ENCODE measurements at regions not wholly inside any gene's neighbourhood (a gene's known extent, or its start where the extent isn't known, plus 50 kb on each side); places are given as distances from the start of the nearest gene placed in this dataset.

GRCh38 chrX:96244955-96245354 lies 439.7 kb upstream of the DIAPH2 start:
- H3K36me3 ChIP-seq (ENCODE audit: control insufficient read depth, insufficient read depth, low read length), result no peaks in the 10 kb centered on the region
- H3K9ac ChIP-seq (ENCODE audit: extremely low read depth, low read length, poor library complexity, severe bottlenecking), result no peak overlapping the region
- H3K36me3 Mint-ChIP-seq (ENCODE audit: low read depth), result no peaks in the 10 kb centered on the region
- H3K4me1 Mint-ChIP-seq, result no peaks in the 10 kb centered on the region
- no peaks in the 10 kb centered on the region for H3K9me3 Mint-ChIP-seq
- no peak overlapping the region for H3K27ac Mint-ChIP-seq
- no peak overlapping the region for H3K4me3 Mint-ChIP-seq
- no peaks in the 10 kb centered on the region for H3K4me1 ChIP-seq (ENCODE audit: control insufficient read depth, insufficient read depth, low read length)
- no peak for DNase-seq
- H3K27me3 Mint-ChIP-seq (ENCODE audit: insufficient read depth), result no peaks in the 10 kb centered on the region
- no peak overlapping the region for H3K4me3 ChIP-seq (ENCODE audit: low read length)
- WGBS, 2 experiments (ENCODE audit: insufficient coverage in 1 of 2, insufficient read length in 1 of 2), result 87 to 100% methylated on average over 1 to 3 of the region's 3 CpGs
- H3K9me3 ChIP-seq (ENCODE audit: control insufficient read depth, low read length), result no peaks in the 10 kb centered on the region
- H3K27me3 ChIP-seq (ENCODE audit: control insufficient read depth, insufficient read depth, low read length, poor library complexity, severe bottlenecking), result no peaks in the 10 kb centered on the region
- H3K27ac ChIP-seq (ENCODE audit: low read depth, low read length), result no peak overlapping the region
- TF ChIP-seq CTCF (conservative IDR thresholded peaks at IDR 0.05), result no peak

GRCh38 chrX:96246436-96246835 lies 438.2 kb upstream of the DIAPH2 start:
- no peaks in the 10 kb centered on the region for H3K36me3 ChIP-seq (ENCODE audit: control insufficient read depth, insufficient read depth, low read length)
- H3K36me3 Mint-ChIP-seq (ENCODE audit: low read depth), result no peaks in the 10 kb centered on the region

More at GRCh38 chrX:96246436-96246835, 438.2 kb upstream of the DIAPH2 start:
- Histone ChIP-seq H3K4me1 (ENCODE audit: control insufficient read depth, insufficient read depth, low read length) (no peaks in the 10 kb centered on the region), H3K9ac (ENCODE audit: extremely low read depth, low read length, poor library complexity, severe bottlenecking) (no peak overlapping the region), H3K9me3 (ENCODE audit: control insufficient read depth, low read length) (no peaks in the 10 kb centered on the region), H3K27ac (ENCODE audit: low read depth, low read length) (no peak overlapping the region), H3K27me3 (ENCODE audit: control insufficient read depth, insufficient read depth, low read length, poor library complexity, severe bottlenecking) (no peaks in the 10 kb centered on the region), H3K4me3 (ENCODE audit: low read length) (no peak overlapping the region)
- DNase-seq, result no peak
- Mint-ChIP-seq H3K4me3 (no peak overlapping the region), H3K4me1 (no peaks in the 10 kb centered on the region), H3K27me3 (ENCODE audit: insufficient read depth) (no peaks in the 10 kb centered on the region), H3K9me3 (no peaks in the 10 kb centered on the region), H3K27ac (no peak overlapping the region)
- no peak for TF ChIP-seq CTCF (conservative IDR thresholded peaks at IDR 0.05)
